Fibroblast of lung (primary cell): ENCODE measurements at regions not wholly inside any gene's neighbourhood (a gene's known extent, or its start where the extent isn't known, plus 50 kb on each side); places are given as distances from the start of the nearest gene placed in this dataset.

Experiments used
- DNase-seq, 2 donors: peaks; one replicate each; pipeline versions ENCODE4 v3.0.0 to v3.0.0-alpha.2; 2010; ENCODE audit warnings: low read depth in 2 of 2
- H2AFZ ChIP-seq: 2 replicates; pipeline ENCODE4 v1.5.1; 2012; ENCODE audit warnings: low read length, control low read depth, inconsistent platforms
- H3K27ac ChIP-seq: 2 replicates; pipeline ENCODE4 v1.5.1; 2011; ENCODE audit warnings: low read length, control low read depth; ENCODE audit not compliant: insufficient read depth
- H3K27me3 ChIP-seq: 2 replicates; pipeline ENCODE4 v1.5.1; 2011; ENCODE audit warnings: mild to moderate bottlenecking, low read length; ENCODE audit not compliant: control insufficient read depth, insufficient read depth
- H3K36me3 ChIP-seq: 2 replicates; pipeline ENCODE4 v1.5.1; 2011; ENCODE audit warnings: low read length; ENCODE audit not compliant: control insufficient read depth, insufficient read depth
- H3K4me1 ChIP-seq: 2 replicates; pipeline ENCODE4 v1.5.1; 2011; ENCODE audit warnings: low read length; ENCODE audit not compliant: control insufficient read depth, insufficient read depth; ENCODE audit errors: extremely low read depth
- H3K4me2 ChIP-seq: 2 replicates; pipeline ENCODE4 v1.5.1; 2011; ENCODE audit warnings: low read length, control low read depth; ENCODE audit not compliant: insufficient read depth; ENCODE audit errors: extremely low read depth
- H3K4me3 ChIP-seq, 4 experiments: fragments of 200-600 bp in 1 of 4; sonication (generic) in 1 of 4; replicated peaks in 1 of 4; 2 replicates each; pipeline ENCODE4 v1.5.1; 2011 to 2016; ENCODE audit warnings: low read length in 4 of 4, low read depth in 3 of 4, mild to moderate bottlenecking in 3 of 4, control low read depth in 2 of 4, inconsistent platforms in 1 of 4, mixed read lengths in 1 of 4; ENCODE audit not compliant: insufficient read depth in 1 of 4; ENCODE audit errors: control extremely low read depth in 1 of 4
- H3K79me2 ChIP-seq: 2 replicates; pipeline ENCODE4 v1.5.1; 2012; ENCODE audit warnings: mild to moderate bottlenecking, low read length, inconsistent platforms; ENCODE audit not compliant: control insufficient read depth, insufficient read depth
- H3K9ac ChIP-seq: 2 replicates; pipeline ENCODE4 v1.5.1; 2011; ENCODE audit warnings: mild to moderate bottlenecking, low read length, control low read depth; ENCODE audit not compliant: insufficient read depth
- H3K9me3 ChIP-seq: 2 replicates; pipeline ENCODE4 v1.5.1; 2012; ENCODE audit warnings: low read depth, low read length; ENCODE audit not compliant: control insufficient read depth, insufficient read depth
- H4K20me1 ChIP-seq: 2 replicates; pipeline ENCODE4 v1.5.1; 2011; ENCODE audit warnings: low read length; ENCODE audit not compliant: control insufficient read depth, insufficient read depth; ENCODE audit errors: extremely low read depth
- EZH2 ChIP-seq: IDR thresholded peaks from 2 replicates; pipeline ENCODE4 v1.5.1; 2012; ENCODE audit warnings: low read length, control low read depth, mild to moderate bottlenecking; ENCODE audit errors: missing control alignments
- TF ChIP-seq, protein P1 (sequence below), 2 donors: IDR thresholded peaks in 1 of 2; conservative IDR thresholded peaks in 1 of 2; 1 replicate in 1 of 2; 2 replicates in 1 of 2; pipeline ENCODE4 v1.5.1; 2011 to 2012; ENCODE audit warnings: low read length in 2 of 2, control low read depth in 1 of 2, inconsistent platforms in 1 of 2, low read depth in 1 of 2, mild to moderate bottlenecking in 1 of 2

DNA sequence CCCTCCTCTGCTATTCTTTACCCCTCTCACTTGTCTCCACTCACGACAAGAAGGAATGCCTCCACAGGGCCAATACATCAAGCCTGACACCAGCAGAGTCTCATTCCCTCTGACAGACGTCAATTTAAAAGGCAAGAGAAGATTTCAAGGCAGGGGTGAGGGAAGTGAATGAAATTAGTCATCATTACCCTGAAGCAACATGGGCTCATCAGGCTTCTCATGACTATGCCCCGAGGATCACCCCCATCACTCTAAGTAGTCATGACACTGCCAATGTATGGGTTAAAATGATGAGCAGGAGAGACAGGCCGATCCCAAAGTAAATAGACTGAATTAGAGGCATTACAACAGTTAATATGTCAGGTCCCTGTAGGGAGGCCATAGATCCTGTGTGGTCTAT is 504.4 kb downstream of the TLE4 start:
- H3K36me3 ChIP-seq, result no peaks in the 10 kb centered on the region
- H2AFZ ChIP-seq, result no peak overlapping the region
- no peak for DNase-seq
- H4K20me1 ChIP-seq, result no peaks in the 10 kb centered on the region
- no peak overlapping the region for H3K4me3 ChIP-seq
- no peak for TF ChIP-seq EZH2
- TF ChIP-seq, protein P1, sequence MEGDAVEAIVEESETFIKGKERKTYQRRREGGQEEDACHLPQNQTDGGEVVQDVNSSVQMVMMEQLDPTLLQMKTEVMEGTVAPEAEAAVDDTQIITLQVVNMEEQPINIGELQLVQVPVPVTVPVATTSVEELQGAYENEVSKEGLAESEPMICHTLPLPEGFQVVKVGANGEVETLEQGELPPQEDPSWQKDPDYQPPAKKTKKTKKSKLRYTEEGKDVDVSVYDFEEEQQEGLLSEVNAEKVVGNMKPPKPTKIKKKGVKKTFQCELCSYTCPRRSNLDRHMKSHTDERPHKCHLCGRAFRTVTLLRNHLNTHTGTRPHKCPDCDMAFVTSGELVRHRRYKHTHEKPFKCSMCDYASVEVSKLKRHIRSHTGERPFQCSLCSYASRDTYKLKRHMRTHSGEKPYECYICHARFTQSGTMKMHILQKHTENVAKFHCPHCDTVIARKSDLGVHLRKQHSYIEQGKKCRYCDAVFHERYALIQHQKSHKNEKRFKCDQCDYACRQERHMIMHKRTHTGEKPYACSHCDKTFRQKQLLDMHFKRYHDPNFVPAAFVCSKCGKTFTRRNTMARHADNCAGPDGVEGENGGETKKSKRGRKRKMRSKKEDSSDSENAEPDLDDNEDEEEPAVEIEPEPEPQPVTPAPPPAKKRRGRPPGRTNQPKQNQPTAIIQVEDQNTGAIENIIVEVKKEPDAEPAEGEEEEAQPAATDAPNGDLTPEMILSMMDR (conservative IDR thresholded peaks at IDR 0.05 in 1 of 2, IDR thresholded peaks at IDR 0.05 in 1 of 2; ENCODE audit: low read depth in 1 of 2, low read length in 2 of 2), result no peak
- H3K9me3 ChIP-seq, result no peaks in the 10 kb centered on the region
- H3K79me2 ChIP-seq, result no peaks in the 10 kb centered on the region
- H3K4me2 ChIP-seq, result no peak overlapping the region
- H3K4me1 ChIP-seq, result no peaks in the 10 kb centered on the region
- H3K27me3 ChIP-seq, result no peaks in the 10 kb centered on the region
- no peak overlapping the region for H3K9ac ChIP-seq
- no peak overlapping the region for H3K27ac ChIP-seq

DNA sequence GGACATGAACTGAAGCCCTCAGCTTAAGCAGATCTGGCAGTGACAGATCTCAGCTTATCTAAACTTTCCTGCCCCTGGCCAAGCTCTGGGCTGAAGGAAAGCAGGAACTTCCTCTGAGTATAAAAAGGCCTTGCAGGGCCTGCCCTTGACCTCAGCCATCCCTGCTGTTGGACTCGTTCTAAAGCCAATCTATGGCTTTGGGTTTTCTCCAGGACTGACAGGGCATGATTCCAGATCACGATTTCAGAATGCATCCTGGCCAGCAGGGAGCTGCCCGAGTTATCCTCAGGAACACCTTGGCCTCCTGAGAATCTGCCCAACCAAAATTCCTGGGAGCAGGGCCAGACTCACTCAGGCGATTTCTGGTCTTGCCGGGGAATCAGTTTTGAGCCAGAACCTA is 502.7 kb downstream of the TLE4 start:
- H3K4me3 ChIP-seq, result no peak overlapping the region
- TF ChIP-seq EZH2, result no peak
- TF ChIP-seq, protein P1 (conservative IDR thresholded peaks at IDR 0.05 in 1 of 2, IDR thresholded peaks at IDR 0.05 in 1 of 2; ENCODE audit: low read depth in 1 of 2, low read length in 2 of 2), result no peak
- no peaks in the 10 kb centered on the region for H3K9me3 ChIP-seq
- no peak overlapping the region for H3K9ac ChIP-seq
- no peaks in the 10 kb centered on the region for H3K79me2 ChIP-seq
- no peak for DNase-seq
- H3K4me1 ChIP-seq, result no peaks in the 10 kb centered on the region
- H3K27ac ChIP-seq, result no peak overlapping the region
- H2AFZ ChIP-seq, result no peak overlapping the region
- H3K36me3 ChIP-seq, result no peaks in the 10 kb centered on the region
- H3K4me2 ChIP-seq, result no peak overlapping the region
- H3K27me3 ChIP-seq, result no peaks in the 10 kb centered on the region
- no peaks in the 10 kb centered on the region for H4K20me1 ChIP-seq

DNA sequence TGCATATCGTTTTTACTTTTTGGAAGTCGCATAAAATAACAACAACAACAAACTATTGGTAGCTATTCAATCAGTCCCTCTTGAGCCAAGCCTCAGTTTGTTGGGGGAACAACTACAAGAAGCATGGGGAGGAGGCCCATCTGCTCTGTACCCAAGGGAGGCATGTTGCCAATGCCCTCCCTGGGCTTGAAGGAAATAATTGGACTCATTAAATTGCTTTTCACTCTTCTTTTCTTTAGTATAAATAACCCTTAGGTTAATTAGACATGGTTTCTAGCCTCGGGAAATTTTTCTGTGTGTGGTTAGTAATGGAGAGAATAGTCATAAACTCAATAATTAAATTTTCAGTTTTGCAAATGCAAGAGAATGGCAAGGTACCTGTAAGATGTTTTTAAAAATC is 500.7 kb downstream of the TLE4 start:
- no peak for DNase-seq
- H4K20me1 ChIP-seq, result no peaks in the 10 kb centered on the region
- no peaks in the 10 kb centered on the region for H3K4me1 ChIP-seq
- no peak overlapping the region for H3K9ac ChIP-seq
- H3K4me2 ChIP-seq, result no peak overlapping the region
- H3K9me3 ChIP-seq, result no peaks in the 10 kb centered on the region
- H3K4me3 ChIP-seq, result no peak overlapping the region
- TF ChIP-seq, protein P1 (conservative IDR thresholded peaks at IDR 0.05 in 1 of 2, IDR thresholded peaks at IDR 0.05 in 1 of 2; ENCODE audit: low read depth in 1 of 2, low read length in 2 of 2), result no peak
- TF ChIP-seq EZH2, result no peak
- H3K79me2 ChIP-seq, result no peaks in the 10 kb centered on the region
- no peaks in the 10 kb centered on the region for H3K36me3 ChIP-seq
- no peak overlapping the region for H3K27ac ChIP-seq
- H2AFZ ChIP-seq, result no peak overlapping the region
- no peaks in the 10 kb centered on the region for H3K27me3 ChIP-seq
